Fibroblast of the aortic adventitia (primary cell): ENCODE measurements at regions not wholly inside any gene's neighbourhood (a gene's known extent, or its start where the extent isn't known, plus 50 kb on each side); places are given as distances from the start of the nearest gene placed in this dataset.

Experiments used
- DNase-seq: peaks from one replicate; pipeline ENCODE4 v3.0.0-alpha.2; 2010; ENCODE audit warnings: low read depth
- H3K4me3 ChIP-seq: 2 replicates; pipeline ENCODE4 v1.5.1; 2011; ENCODE audit warnings: low read depth, mild to moderate bottlenecking, control low read depth, low read length, moderate library complexity
- CTCF ChIP-seq: IDR thresholded peaks from 2 replicates; pipeline ENCODE4 v1.5.1; 2011; ENCODE audit warnings: mild to moderate bottlenecking, low read length, control low read depth, inconsistent platforms; ENCODE audit not compliant: insufficient read depth

- DNase-seq, result no peak
- no peak overlapping the region for H3K4me3 ChIP-seq
- no peak for TF ChIP-seq CTCF
Observed at GRCh38 chr20:40218971-40219370, 470.1 kb downstream of the MAFB start.

GRCh38 chr20:40218316-40218969 is 470.6 kb downstream of the MAFB start:
- no peak overlapping the region for H3K4me3 ChIP-seq
- DNase-seq, result no peak
- no peak for TF ChIP-seq CTCF

GRCh38 chr20:40207655-40208054 is 481.4 kb downstream of the MAFB start:
- peak; percentile 40 for DNase-seq
- no peak overlapping the region for H3K4me3 ChIP-seq
- no peak for TF ChIP-seq CTCF

GRCh38 chr20:40205971-40206370 is 483.1 kb downstream of the MAFB start:
- no peak for DNase-seq
- no peak for TF ChIP-seq CTCF
- H3K4me3 ChIP-seq, result no peak overlapping the region

GRCh38 chr20:40203032-40203431 is 486.0 kb downstream of the MAFB start:
- no peak for DNase-seq
- TF ChIP-seq CTCF, result no peak
- H3K4me3 ChIP-seq, result no peak overlapping the region

- TF ChIP-seq CTCF, result no peak
- DNase-seq, result peak; percentile 5
Observed at GRCh38 chr20:40197691-40198090, 491.3 kb downstream of the MAFB start.

GRCh38 chr20:40196846-40197436 is 492.1 kb downstream of the MAFB start:
- no peak for TF ChIP-seq CTCF
- no peak for DNase-seq
- no peak overlapping the region for H3K4me3 ChIP-seq

More at GRCh38 chr20:40197691-40198090, 491.3 kb downstream of the MAFB start:
- no peak overlapping the region for H3K4me3 ChIP-seq
